GM23338 (cell line): ENCODE measurements at regions not wholly inside any gene's neighbourhood (a gene's known extent, or its start where the extent isn't known, plus 50 kb on each side); places are given as distances from the start of the nearest gene placed in this dataset.

Source experiments
- CTCF ChIP-seq, 2 experiments: fragments of 200-600 bp in 1 of 2; sonication (generic) in 1 of 2; conservative IDR thresholded peaks; 2 replicates each; pipeline versions ENCODE4 v1.5.1 to v1.6.1; 2016 to 2017; ENCODE audit warnings: antibody characterized with exemption in 2 of 2, low read depth in 2 of 2, mild to moderate bottlenecking in 2 of 2, moderate library complexity in 1 of 2
- ZNF114 ChIP-seq: fragments of 250-450 bp; sonication (Bioruptor Pico); IDR thresholded peaks from 2 replicates; pipeline ENCODE4 v1.5.0; 2020; ENCODE audit warnings: mild to moderate bottlenecking, moderate library complexity

DNA sequence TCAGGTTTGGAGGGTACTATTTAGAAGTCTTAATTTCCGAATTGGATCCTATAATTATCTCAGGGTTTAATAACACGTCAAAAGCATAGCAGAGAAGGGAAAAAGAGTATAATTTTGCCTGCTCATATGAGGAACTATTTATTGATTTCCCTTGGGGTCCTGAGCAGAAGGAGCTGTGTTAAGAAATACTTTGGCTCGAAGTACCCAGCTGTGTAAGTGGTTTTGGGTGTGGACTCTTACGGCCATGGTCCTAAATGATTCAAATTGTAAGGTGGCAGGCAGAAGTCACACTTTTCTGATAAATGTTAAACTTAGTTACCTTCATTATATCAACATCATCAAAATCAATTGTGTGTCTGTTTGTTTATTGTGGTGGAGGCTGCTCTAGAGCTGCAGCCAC, 190.4 kb downstream of the MTRR start:
- TF ChIP-seq CTCF (conservative IDR thresholded peaks at IDR 0.05; ENCODE audit: low read depth in 2 of 2), result no peak
- no peak for TF ChIP-seq ZNF114 (CRISPR knock-in tag)
